OCI-LY1 (cell line): ENCODE measurements at regions not wholly inside any gene's neighbourhood (a gene's known extent, or its start where the extent isn't known, plus 50 kb on each side); places are given as distances from the start of the nearest gene placed in this dataset.

ENCODE experiments used
- EZH2 ChIP-seq: fragments of 200-600 bp; sonication (generic), shearing (Covaris generic); IDR thresholded peaks from 2 replicates; pipeline ENCODE4 v1.8.0; 2017; ENCODE audit warnings: borderline replicate concordance, mixed run types, mild to moderate bottlenecking, antibody characterized with exemption, low read length, moderate library complexity, mixed read lengths
- TF ChIP-seq, protein P1 (sequence below): fragments of 200-600 bp; sonication (generic), shearing (Covaris generic); IDR thresholded peaks from 2 replicates; pipeline ENCODE4 v1.5.1; 2017; ENCODE audit warnings: mild to moderate bottlenecking, antibody characterized with exemption, low read length, moderate library complexity, mixed read lengths

DNA sequence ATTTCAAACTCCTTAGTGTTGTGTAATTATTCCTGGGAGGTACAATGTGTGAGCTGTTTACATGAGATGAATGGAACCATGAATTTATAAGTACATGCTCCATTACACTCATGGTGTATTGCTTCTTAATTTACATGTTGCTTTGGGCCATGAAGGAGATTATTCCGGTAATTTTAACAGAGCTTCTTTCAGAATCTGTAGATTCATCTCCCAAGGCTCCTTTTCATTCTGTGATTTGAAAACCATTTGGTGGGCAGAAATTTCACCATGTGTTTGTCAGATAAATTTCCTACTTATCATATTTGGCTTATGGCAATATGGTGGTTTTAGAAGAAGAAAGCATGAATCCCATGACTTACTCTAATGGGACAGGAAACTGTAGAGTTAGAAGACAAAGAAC lies 421.6 kb upstream of the EYS start:
- TF ChIP-seq, protein P1, sequence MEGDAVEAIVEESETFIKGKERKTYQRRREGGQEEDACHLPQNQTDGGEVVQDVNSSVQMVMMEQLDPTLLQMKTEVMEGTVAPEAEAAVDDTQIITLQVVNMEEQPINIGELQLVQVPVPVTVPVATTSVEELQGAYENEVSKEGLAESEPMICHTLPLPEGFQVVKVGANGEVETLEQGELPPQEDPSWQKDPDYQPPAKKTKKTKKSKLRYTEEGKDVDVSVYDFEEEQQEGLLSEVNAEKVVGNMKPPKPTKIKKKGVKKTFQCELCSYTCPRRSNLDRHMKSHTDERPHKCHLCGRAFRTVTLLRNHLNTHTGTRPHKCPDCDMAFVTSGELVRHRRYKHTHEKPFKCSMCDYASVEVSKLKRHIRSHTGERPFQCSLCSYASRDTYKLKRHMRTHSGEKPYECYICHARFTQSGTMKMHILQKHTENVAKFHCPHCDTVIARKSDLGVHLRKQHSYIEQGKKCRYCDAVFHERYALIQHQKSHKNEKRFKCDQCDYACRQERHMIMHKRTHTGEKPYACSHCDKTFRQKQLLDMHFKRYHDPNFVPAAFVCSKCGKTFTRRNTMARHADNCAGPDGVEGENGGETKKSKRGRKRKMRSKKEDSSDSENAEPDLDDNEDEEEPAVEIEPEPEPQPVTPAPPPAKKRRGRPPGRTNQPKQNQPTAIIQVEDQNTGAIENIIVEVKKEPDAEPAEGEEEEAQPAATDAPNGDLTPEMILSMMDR = no peak
- TF ChIP-seq EZH2 = no peak
